ENCODE measurements at regions not wholly inside any gene's neighbourhood (a gene's known extent, or its start where the extent isn't known, plus 50 kb on each side); places are given as distances from the start of the nearest gene placed in this dataset.

DNA sequence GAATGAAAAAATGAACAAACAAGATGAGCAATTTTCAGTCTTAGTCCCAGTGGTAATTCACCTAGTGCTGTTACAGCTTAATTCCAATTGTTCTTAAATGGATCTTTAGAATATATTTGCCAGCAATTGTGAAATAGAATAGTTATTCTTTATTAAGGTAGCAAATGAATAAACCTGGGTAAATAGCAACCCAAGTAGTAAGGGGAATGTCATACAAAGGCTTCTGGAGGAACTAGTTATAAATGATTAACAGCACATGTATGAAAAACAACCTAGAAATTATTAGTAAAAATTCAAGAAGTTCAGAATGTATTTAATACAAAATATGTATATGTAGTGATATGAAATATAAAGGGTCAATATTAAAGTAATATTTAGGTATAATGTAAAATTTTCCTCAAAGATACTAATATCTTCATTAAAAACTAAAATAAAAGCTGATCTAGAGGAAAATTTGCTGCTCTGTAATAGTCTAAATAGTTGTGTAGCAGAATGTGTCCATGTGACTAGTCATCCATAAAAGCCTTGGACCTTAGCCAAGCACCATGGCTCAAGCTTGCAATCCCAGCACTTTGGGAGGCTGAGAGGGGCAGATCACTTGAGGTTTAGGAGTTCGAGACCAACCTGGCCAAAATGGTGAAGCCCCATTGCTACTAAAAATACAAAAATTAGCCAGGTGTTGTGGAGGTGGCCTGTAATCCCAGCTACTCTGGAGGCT is 535.9 kb upstream of the ATXN8OS start:
- Histone ChIP-seq H3K9me3 (ENCODE audit: control insufficient read depth, low read length) (no peaks in the 10 kb centered on the region), H3K27me3 (replicated peaks; ENCODE audit: control insufficient read depth, insufficient read depth, low read length) (no peaks in the 10 kb centered on the region), H3K36me3 (ENCODE audit: control insufficient read depth, insufficient read depth, low read length, severe bottlenecking) (no peaks in the 10 kb centered on the region), H3K4me3 (ENCODE audit: low read length) (no peak overlapping the region), H3K9ac (ENCODE audit: low read length) (no peak overlapping the region), H3K4me1 (ENCODE audit: control insufficient read depth, insufficient read depth, low read length) (no peaks in the 10 kb centered on the region)
- no peak for DNase-seq (ENCODE audit: low read depth)

DNA sequence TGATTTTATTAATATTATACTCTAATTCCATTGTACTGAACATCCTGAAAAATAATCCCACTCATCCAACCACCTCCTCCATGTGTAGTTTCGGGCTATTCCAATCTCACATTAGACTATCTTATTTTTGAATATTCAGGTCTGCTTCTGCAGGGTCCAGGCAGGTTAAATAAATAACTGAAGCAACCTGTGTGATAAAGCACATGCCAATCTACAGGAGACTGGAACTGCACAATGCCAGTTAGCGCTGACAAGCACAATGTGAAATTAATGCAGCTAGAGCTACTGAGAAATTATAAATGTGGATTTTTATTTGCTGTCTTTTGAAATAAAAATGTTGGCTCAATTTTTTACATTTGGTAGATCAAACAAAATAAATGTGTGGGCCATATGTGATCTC is 540.1 kb upstream of the ATXN8OS start:
- H3K9ac ChIP-seq (ENCODE audit: low read length), result no peak overlapping the region
- H3K4me3 ChIP-seq (ENCODE audit: low read length), result no peak overlapping the region
- H3K36me3 ChIP-seq (ENCODE audit: control insufficient read depth, insufficient read depth, low read length, severe bottlenecking), result no peaks in the 10 kb centered on the region
- H3K4me1 ChIP-seq (ENCODE audit: control insufficient read depth, insufficient read depth, low read length), result no peaks in the 10 kb centered on the region
- H3K27me3 ChIP-seq (replicated peaks; ENCODE audit: control insufficient read depth, insufficient read depth, low read length), result no peaks in the 10 kb centered on the region
- no peak for DNase-seq (ENCODE audit: low read depth)
- peaks cover 3% of the 10 kb centered on the region for H3K9me3 ChIP-seq (ENCODE audit: control insufficient read depth, low read length)

GRCh38 chr13:69566104-69566716 is 541.4 kb upstream of the ATXN8OS start:
- H3K36me3 ChIP-seq (ENCODE audit: control insufficient read depth, insufficient read depth, low read length, severe bottlenecking), result no peaks in the 10 kb centered on the region
- H3K9ac ChIP-seq (ENCODE audit: low read length), result no peak overlapping the region

DNA sequence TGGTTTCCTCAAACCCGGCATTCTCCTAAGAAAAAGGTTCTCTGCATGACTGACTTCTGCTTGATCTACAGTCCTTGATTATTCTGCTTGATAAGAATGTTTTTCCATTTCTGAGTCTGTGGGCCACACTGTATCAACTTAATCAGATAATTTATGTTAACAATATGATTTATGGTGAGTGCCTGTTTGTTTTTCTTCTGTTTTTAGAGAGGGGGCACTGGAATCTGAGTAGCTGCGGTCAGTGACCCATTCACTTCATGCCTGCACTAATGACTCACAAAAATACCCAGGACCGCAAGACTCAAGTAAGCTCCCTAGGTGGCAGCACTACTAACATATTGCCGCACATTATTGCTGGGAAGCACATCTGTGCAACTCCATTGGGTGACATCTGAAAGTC is 542.3 kb upstream of the ATXN8OS start:
- no peaks in the 10 kb centered on the region for H3K36me3 ChIP-seq (ENCODE audit: control insufficient read depth, insufficient read depth, low read length, severe bottlenecking)
- no peak overlapping the region for H3K4me3 ChIP-seq (ENCODE audit: low read length)
- no peaks in the 10 kb centered on the region for H3K4me1 ChIP-seq (ENCODE audit: control insufficient read depth, insufficient read depth, low read length)
- peaks cover 3% of the 10 kb centered on the region for H3K9me3 ChIP-seq (ENCODE audit: control insufficient read depth, low read length)
- H3K9ac ChIP-seq (ENCODE audit: low read length), result no peak overlapping the region
- H3K27me3 ChIP-seq (replicated peaks; ENCODE audit: control insufficient read depth, insufficient read depth, low read length), result no peaks in the 10 kb centered on the region
- DNase-seq (ENCODE audit: low read depth), result no peak

More at GRCh38 chr13:69566104-69566716, 541.4 kb upstream of the ATXN8OS start:
- H3K27me3 ChIP-seq (replicated peaks; ENCODE audit: control insufficient read depth, insufficient read depth, low read length), result no peaks in the 10 kb centered on the region
- no peaks in the 10 kb centered on the region for H3K4me1 ChIP-seq (ENCODE audit: control insufficient read depth, insufficient read depth, low read length)
- no peak for DNase-seq (ENCODE audit: low read depth)
- peaks cover 3% of the 10 kb centered on the region for H3K9me3 ChIP-seq (ENCODE audit: control insufficient read depth, low read length)
- no peak overlapping the region for H3K4me3 ChIP-seq (ENCODE audit: low read length)

DNA sequence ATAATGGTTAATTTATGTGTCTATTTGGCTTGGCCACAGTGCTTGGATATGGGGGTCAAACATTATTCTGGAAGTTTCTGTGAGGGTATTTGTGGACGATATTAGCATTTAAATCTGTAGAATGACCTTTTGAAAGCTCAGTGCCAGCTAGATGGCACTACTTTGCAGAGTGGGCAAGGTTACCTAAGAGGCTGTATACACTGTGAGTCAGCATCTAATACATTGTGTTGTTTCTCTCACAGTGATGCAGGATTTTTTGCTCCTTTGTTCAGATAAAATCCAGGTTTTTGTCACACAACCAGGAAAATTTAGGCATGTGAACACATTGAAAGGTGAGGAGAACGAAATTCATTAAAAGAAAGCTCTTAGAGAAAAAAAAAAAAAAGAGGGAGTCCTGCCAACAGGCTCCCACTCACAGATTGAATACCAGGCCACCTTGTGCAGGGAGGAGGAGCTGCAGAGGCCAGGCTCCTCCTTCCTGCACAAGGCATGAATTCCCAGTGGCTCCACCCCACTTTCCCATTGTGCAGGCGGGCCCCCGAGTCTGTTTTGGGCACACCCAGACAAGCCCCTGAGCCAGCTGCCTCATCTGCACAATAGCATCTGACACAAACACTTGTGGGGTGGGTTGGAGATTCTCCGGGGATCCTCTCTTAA is 551.0 kb upstream of the ATXN8OS start:
- Histone ChIP-seq H3K9ac (ENCODE audit: low read length) (no peak overlapping the region), H3K27me3 (replicated peaks; ENCODE audit: control insufficient read depth, insufficient read depth, low read length) (no peaks in the 10 kb centered on the region), H3K36me3 (ENCODE audit: control insufficient read depth, insufficient read depth, low read length, severe bottlenecking) (no peaks in the 10 kb centered on the region), H3K9me3 (ENCODE audit: control insufficient read depth, low read length) (no peaks in the 10 kb centered on the region), H3K4me3 (ENCODE audit: low read length) (no peak overlapping the region), H3K4me1 (ENCODE audit: control insufficient read depth, insufficient read depth, low read length) (no peaks in the 10 kb centered on the region)
- no peak for DNase-seq (ENCODE audit: low read depth)

DNA sequence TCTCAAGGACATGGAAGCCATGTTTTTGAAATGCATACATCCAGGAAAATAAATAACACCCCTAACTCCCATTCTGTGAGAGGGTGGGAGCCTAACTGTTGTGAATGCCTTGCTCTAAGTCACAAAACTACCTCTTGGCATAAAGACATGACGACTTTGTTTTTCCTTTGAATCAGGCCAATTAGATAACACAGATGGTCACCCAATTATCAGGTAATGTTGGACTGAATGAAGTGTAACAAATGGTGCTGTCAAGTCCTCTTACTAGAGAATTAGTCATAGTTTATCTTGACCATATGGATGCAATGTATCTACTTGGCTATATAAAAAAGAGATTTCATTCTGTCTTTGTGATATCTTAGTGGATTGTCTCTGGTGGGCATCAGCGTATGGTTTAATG is 553.6 kb upstream of the ATXN8OS start:
- Histone ChIP-seq H3K4me3 (ENCODE audit: low read length) (no peak overlapping the region), H3K36me3 (ENCODE audit: control insufficient read depth, insufficient read depth, low read length, severe bottlenecking) (no peaks in the 10 kb centered on the region), H3K4me1 (ENCODE audit: control insufficient read depth, insufficient read depth, low read length) (no peaks in the 10 kb centered on the region), H3K9ac (ENCODE audit: low read length) (no peak overlapping the region), H3K27me3 (replicated peaks; ENCODE audit: control insufficient read depth, insufficient read depth, low read length) (no peaks in the 10 kb centered on the region), H3K9me3 (ENCODE audit: control insufficient read depth, low read length) (no peaks in the 10 kb centered on the region)
- DNase-seq (ENCODE audit: low read depth), result no peak

DNA sequence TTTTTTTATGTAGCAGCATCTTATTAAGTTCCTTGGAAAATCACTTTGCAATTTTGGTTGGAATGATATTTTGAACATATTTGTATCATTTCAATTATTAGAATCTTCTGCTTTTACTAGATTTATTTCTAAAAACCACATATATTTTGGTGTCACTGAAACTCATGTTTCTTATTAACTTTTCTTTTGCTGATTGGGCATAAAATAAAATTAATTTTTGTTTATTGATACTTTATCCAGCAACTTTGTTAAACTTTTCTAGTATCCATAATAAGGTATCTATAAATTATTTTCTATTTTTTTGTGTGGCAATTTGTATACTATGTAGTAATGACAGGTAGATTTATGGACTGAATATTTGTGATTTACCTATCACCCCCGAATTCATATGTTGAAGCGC is 556.4 kb upstream of the ATXN8OS start:
- H3K27me3 ChIP-seq (replicated peaks; ENCODE audit: control insufficient read depth, insufficient read depth, low read length), result no peaks in the 10 kb centered on the region
- DNase-seq (ENCODE audit: low read depth), result no peak
- H3K4me1 ChIP-seq (ENCODE audit: control insufficient read depth, insufficient read depth, low read length), result no peaks in the 10 kb centered on the region
- no peaks in the 10 kb centered on the region for H3K9me3 ChIP-seq (ENCODE audit: control insufficient read depth, low read length)
- no peak overlapping the region for H3K9ac ChIP-seq (ENCODE audit: low read length)
- no peak overlapping the region for H3K4me3 ChIP-seq (ENCODE audit: low read length)
- no peaks in the 10 kb centered on the region for H3K36me3 ChIP-seq (ENCODE audit: control insufficient read depth, insufficient read depth, low read length, severe bottlenecking)

DNA sequence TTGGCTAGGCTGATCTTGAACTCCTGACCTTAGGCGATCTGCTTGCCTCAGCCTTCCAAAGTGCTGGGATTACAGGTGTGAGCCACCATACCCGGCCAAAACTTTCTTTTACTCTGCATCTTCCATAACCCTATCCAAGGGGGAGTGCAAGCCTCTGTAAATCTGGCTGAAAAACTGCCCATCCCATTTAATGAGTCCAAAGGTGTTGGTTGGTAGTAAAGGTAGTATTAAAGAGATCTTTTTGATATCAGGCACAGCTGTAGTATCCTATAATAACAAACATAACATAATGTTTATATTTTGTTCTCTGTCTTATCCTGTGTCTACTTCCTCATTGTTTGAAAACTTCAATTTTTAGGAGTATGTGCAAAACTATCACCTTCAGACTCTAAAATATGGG is 559.8 kb upstream of the ATXN8OS start:
- no peak overlapping the region for H3K9ac ChIP-seq (ENCODE audit: low read length)
- H3K4me3 ChIP-seq (ENCODE audit: low read length), result no peak overlapping the region
- no peak for DNase-seq (ENCODE audit: low read depth)

GRCh38 chr13:69545551-69545950 is 562.1 kb upstream of the ATXN8OS start:
- no peaks in the 10 kb centered on the region for H3K9me3 ChIP-seq (ENCODE audit: control insufficient read depth, low read length)
- no peak overlapping the region for H3K9ac ChIP-seq (ENCODE audit: low read length)
- no peaks in the 10 kb centered on the region for H3K4me1 ChIP-seq (ENCODE audit: control insufficient read depth, insufficient read depth, low read length)
- H3K27me3 ChIP-seq (replicated peaks; ENCODE audit: control insufficient read depth, insufficient read depth, low read length), result no peaks in the 10 kb centered on the region
- DNase-seq (ENCODE audit: low read depth), result no peak
- H3K36me3 ChIP-seq (ENCODE audit: control insufficient read depth, insufficient read depth, low read length, severe bottlenecking), result no peaks in the 10 kb centered on the region
- no peak overlapping the region for H3K4me3 ChIP-seq (ENCODE audit: low read length)

More for the DNA sequence above, 559.8 kb upstream of the ATXN8OS start:
- no peaks in the 10 kb centered on the region for H3K27me3 ChIP-seq (replicated peaks; ENCODE audit: control insufficient read depth, insufficient read depth, low read length)
- no peaks in the 10 kb centered on the region for H3K4me1 ChIP-seq (ENCODE audit: control insufficient read depth, insufficient read depth, low read length)
- no peaks in the 10 kb centered on the region for H3K36me3 ChIP-seq (ENCODE audit: control insufficient read depth, insufficient read depth, low read length, severe bottlenecking)
- H3K9me3 ChIP-seq (ENCODE audit: control insufficient read depth, low read length), result no peaks in the 10 kb centered on the region

GRCh38 chr13:69524459-69525150 is 583.0 kb upstream of the ATXN8OS start:
- H3K9me3 ChIP-seq (ENCODE audit: control insufficient read depth, low read length), result no peaks in the 10 kb centered on the region
- no peaks in the 10 kb centered on the region for H3K36me3 ChIP-seq (ENCODE audit: control insufficient read depth, insufficient read depth, low read length, severe bottlenecking)
- H3K27me3 ChIP-seq (replicated peaks; ENCODE audit: control insufficient read depth, insufficient read depth, low read length), result no peaks in the 10 kb centered on the region
- DNase-seq (ENCODE audit: low read depth), result peak; percentile 11
- no peaks in the 10 kb centered on the region for H3K4me1 ChIP-seq (ENCODE audit: control insufficient read depth, insufficient read depth, low read length)
- no peak overlapping the region for H3K9ac ChIP-seq (ENCODE audit: low read length)
- no peak overlapping the region for H3K4me3 ChIP-seq (ENCODE audit: low read length)

DNA sequence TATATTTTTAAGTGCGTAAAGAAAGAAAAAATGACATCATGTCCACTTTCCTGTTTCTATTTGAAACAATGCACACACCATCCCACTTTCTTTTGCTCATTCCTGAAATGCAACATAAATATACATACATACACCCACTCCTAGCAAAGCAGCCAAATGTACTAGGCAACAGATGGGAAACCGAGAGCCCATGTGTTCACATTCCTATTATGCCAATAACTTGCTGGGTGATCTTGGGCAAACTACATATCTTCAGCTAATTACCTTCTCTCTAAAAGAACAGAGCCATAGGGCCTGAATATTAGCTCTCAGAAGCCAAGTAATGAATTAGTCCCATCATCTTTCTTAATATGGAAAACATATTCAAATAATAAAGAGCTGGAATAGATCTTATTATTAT is 610.6 kb upstream of the ATXN8OS start:
- Histone ChIP-seq H3K4me3 (ENCODE audit: low read length) (no peak overlapping the region), H3K9ac (ENCODE audit: low read length) (no peak overlapping the region), H3K27me3 (replicated peaks; ENCODE audit: control insufficient read depth, insufficient read depth, low read length) (no peaks in the 10 kb centered on the region), H3K4me1 (ENCODE audit: control insufficient read depth, insufficient read depth, low read length) (no peaks in the 10 kb centered on the region), H3K9me3 (ENCODE audit: control insufficient read depth, low read length) (no peaks in the 10 kb centered on the region), H3K36me3 (ENCODE audit: control insufficient read depth, insufficient read depth, low read length, severe bottlenecking) (no peaks in the 10 kb centered on the region)
- DNase-seq (ENCODE audit: low read depth), result no peak
